Endothelial cell of umbilical vein (primary cell): ENCODE measurements at regions not wholly inside any gene's neighbourhood (a gene's known extent, or its start where the extent isn't known, plus 50 kb on each side); places are given as distances from the start of the nearest gene placed in this dataset.

ENCODE experiments used
- BruUV-seq: library from RNA; stranded (reverse); fragments of 400-500 nt; replicated peaks from 2 replicates; lab custom pipeline; 2021; lab: Mats Ljungman, UMichigan
- CTCF ChIA-PET: fragments of 300-600, 350-600 bp; sonication (Branson Sonifier 250); formaldehyde crosslinking; loops from one replicate; lab custom pipeline; 2021; ENCODE audit warnings: antibody characterized with exemption, inconsistent platforms; lab: Charles Lee
- POLR2A ChIA-PET: fragments of 300-600, 350-600 bp; sonication (Branson Sonifier 250); formaldehyde crosslinking; loops from one replicate; lab custom pipeline; 2021; ENCODE audit warnings: antibody characterized with exemption, inconsistent platforms; lab: Charles Lee
- DNase-seq: peaks from one replicate; pipeline ENCODE4 v3.0.0-alpha.2; 2011; ENCODE audit warnings: low read depth, low spot score
- FAIRE-seq: peaks from 2 replicates; lab custom pipeline; 2011; peaks lifted over from hg19 to GRCh38; lab: Jason Lieb, UNC
- H2AFZ ChIP-seq: 2 replicates; pipeline ENCODE4 v1.6.0; 2012; ENCODE audit warnings: low read depth, low read length, control low read depth, inconsistent platforms
- H3K27ac ChIP-seq: 2 replicates; pipeline ENCODE4 v1.5.1; 2011; ENCODE audit warnings: low read depth, mild to moderate bottlenecking, control low read depth, low read length, moderate library complexity; ENCODE audit not compliant: insufficient read depth
- H3K27me3 ChIP-seq, 2 experiments: 2 replicates each; pipeline versions ENCODE4 v1.6.0 to v1.6.1; 2011; ENCODE audit warnings: low read length in 2 of 2, mixed read lengths in 1 of 2; ENCODE audit not compliant: control insufficient read depth in 2 of 2, insufficient read depth in 2 of 2
- H3K36me3 ChIP-seq, 2 experiments: 2 replicates in 1 of 2; 3 replicates in 1 of 2; pipeline ENCODE4 v1.5.1; 2011; ENCODE audit warnings: low read length in 2 of 2, mild to moderate bottlenecking in 1 of 2, moderate library complexity in 1 of 2; ENCODE audit not compliant: control insufficient read depth in 2 of 2, insufficient read depth in 2 of 2; ENCODE audit errors: extremely low read depth in 1 of 2
- H3K4me1 ChIP-seq: 3 replicates; pipeline ENCODE4 v1.5.1; 2011; ENCODE audit warnings: mild to moderate bottlenecking, low read length; ENCODE audit not compliant: control insufficient read depth, insufficient read depth; ENCODE audit errors: extremely low read depth
- H3K4me2 ChIP-seq: 2 replicates; pipeline ENCODE4 v1.6.1; 2011; ENCODE audit warnings: low read length, control low read depth, mixed read lengths; ENCODE audit not compliant: insufficient read depth
- H3K4me3 ChIP-seq, 3 experiments: fragments of 200-600 bp in 1 of 3; sonication (generic), shearing (Covaris generic) in 1 of 3; replicated peaks in 1 of 3; 2 replicates each; pipeline ENCODE4 v1.5.1; 2011 to 2016; ENCODE audit warnings: control low read depth in 3 of 3, low read length in 3 of 3, mild to moderate bottlenecking in 2 of 3, inconsistent platforms in 1 of 3, low read depth in 1 of 3, moderate library complexity in 1 of 3; ENCODE audit not compliant: insufficient read depth in 1 of 3
- H3K79me2 ChIP-seq: 2 replicates; pipeline ENCODE4 v1.6.0; 2012; ENCODE audit warnings: low read length, inconsistent platforms; ENCODE audit not compliant: control insufficient read depth, insufficient read depth
- H3K9ac ChIP-seq: replicated peaks from 2 replicates; pipeline ENCODE3; 2011; ENCODE audit warnings: low read length, control low read depth; ENCODE audit not compliant: insufficient read depth; ENCODE audit errors: extremely low read depth
- H3K9me1 ChIP-seq: replicated peaks from 3 replicates; pipeline ENCODE4 v1.6.0; 2011; ENCODE audit warnings: mild to moderate bottlenecking, low read length; ENCODE audit not compliant: control insufficient read depth, insufficient read depth; ENCODE audit errors: extremely low read depth
- H3K9me3 ChIP-seq: replicated peaks from 2 replicates; pipeline ENCODE4 v1.5.1; 2012; ENCODE audit warnings: low read length, inconsistent platforms; ENCODE audit not compliant: control insufficient read depth, insufficient read depth
- H4K20me1 ChIP-seq: replicated peaks from 2 replicates; pipeline ENCODE3; 2011; ENCODE audit warnings: mild to moderate bottlenecking, low read length; ENCODE audit not compliant: control insufficient read depth, insufficient read depth; ENCODE audit errors: extremely low read depth
- CTCF ChIP-seq, 2 donors: IDR thresholded peaks; 1 replicate in 1 of 2; 2 replicates in 1 of 2; pipeline ENCODE4 v1.5.1; 2011; ENCODE audit warnings: low read length in 2 of 2, mild to moderate bottlenecking in 2 of 2, moderate library complexity in 2 of 2, control low read depth in 1 of 2, inconsistent platforms in 1 of 2, low read depth in 1 of 2; ENCODE audit not compliant: insufficient read depth in 1 of 2; ENCODE audit errors: extremely low read depth in 1 of 2
- EZH2 ChIP-seq: IDR thresholded peaks from 2 replicates; pipeline ENCODE4 v1.6.1; 2012; ENCODE audit warnings: borderline replicate concordance, low read depth, mild to moderate bottlenecking, moderate library complexity, low read length, inconsistent platforms; ENCODE audit not compliant: severe bottlenecking
- FOS ChIP-seq: IDR thresholded peaks from 2 replicates; pipeline ENCODE4 v1.6.1; 2011; ENCODE audit warnings: mild to moderate bottlenecking, low read length, moderate library complexity, borderline replicate concordance; ENCODE audit not compliant: insufficient read depth
- GATA2 ChIP-seq: IDR thresholded peaks from 2 replicates; pipeline ENCODE4 v1.7.0; 2011; ENCODE audit warnings: low read depth, mild to moderate bottlenecking, moderate library complexity, mixed read lengths, low read length; ENCODE audit not compliant: insufficient read length, insufficient read depth
- JUN ChIP-seq: IDR thresholded peaks from 2 replicates; pipeline ENCODE4 v1.6.1; 2011; ENCODE audit warnings: borderline replicate concordance, low read depth; ENCODE audit not compliant: insufficient read length, insufficient read depth
- MYC ChIP-seq: IDR thresholded peaks from one replicate; pipeline ENCODE4 v1.6.1; 2011; ENCODE audit warnings: mild to moderate bottlenecking, low read depth, low read length
- POLR2A ChIP-seq: IDR thresholded peaks from 2 replicates; pipeline ENCODE4 v1.6.1; 2012; ENCODE audit warnings: low read depth, mild to moderate bottlenecking, control low read depth, low read length
- POLR2AphosphoS5 ChIP-seq: IDR thresholded peaks from 2 replicates; pipeline ENCODE4 v1.6.1; 2012; ENCODE audit warnings: low read depth, mild to moderate bottlenecking, control low read depth, low read length, moderate library complexity; ENCODE audit not compliant: insufficient read depth
- dilution Hi-C: fragments of 300-500 bp; cut with MboI; formaldehyde crosslinking; loops from one replicate; pipeline ENCODE4 v1.15.0; 2019; ENCODE audit warnings: low sequenced_read_pairs; ENCODE audit not compliant: extremely low pct_ligation_motif_present
- intact Hi-C: fragments of 100-400 bp; cut with micrococcal nuclease; formaldehyde crosslinking; loops from one replicate; pipeline ENCODE4 v1.10.0; 2022
- TF ChIP-seq, protein P1 (sequence below): IDR thresholded peaks from 2 replicates; pipeline ENCODE4 v1.6.1; 2011; ENCODE audit not compliant: insufficient read depth, insufficient read length

DNA sequence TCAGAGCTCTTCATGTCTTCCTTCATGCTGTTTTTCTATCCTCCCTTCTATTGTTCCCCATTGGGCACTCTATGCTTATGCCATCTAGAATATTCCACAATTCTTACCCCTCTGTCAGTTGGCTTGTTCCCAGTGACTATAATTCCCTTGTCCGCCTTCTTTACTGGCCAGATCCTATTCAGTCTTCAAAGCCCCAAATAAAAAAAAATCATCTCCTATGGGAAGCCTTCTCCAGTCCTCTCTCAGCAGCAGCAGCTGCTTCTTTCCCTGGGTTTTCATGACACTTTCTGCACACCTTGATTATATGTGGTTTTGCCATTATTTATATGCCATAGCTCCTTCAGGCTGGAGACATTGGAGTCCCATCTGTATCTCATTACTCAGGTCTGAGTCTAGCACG, 54.6 kb upstream of the TNFAIP8 start:
- Histone ChIP-seq H3K36me3 (no peaks in the 10 kb centered on the region), H2AFZ (no peak overlapping the region), H3K9ac (no peak overlapping the region), H4K20me1 (no peaks in the 10 kb centered on the region), H3K79me2 (no peaks in the 10 kb centered on the region), H3K27ac (no peak overlapping the region), H3K9me3 (no peaks in the 10 kb centered on the region), H3K4me1 (peaks cover 35% of the 10 kb centered on the region), H3K27me3 (no peaks in the 10 kb centered on the region), H3K9me1 (no peaks in the 10 kb centered on the region), H3K4me3 (no peak overlapping the region), H3K4me2 (no peak overlapping the region)
- BruUV-seq: no TSS peak
- ChIA-PET CTCF (interaction anchor here (1.3 kb wide), 1 partner anchor 34 kb away, joined by 3 read pairs; no protein-coding TSS in a partner anchor), POLR2A (no interaction called here)
- no peak for FAIRE-seq
- no peak for TF ChIP-seq FOS
- TF ChIP-seq, protein P1, sequence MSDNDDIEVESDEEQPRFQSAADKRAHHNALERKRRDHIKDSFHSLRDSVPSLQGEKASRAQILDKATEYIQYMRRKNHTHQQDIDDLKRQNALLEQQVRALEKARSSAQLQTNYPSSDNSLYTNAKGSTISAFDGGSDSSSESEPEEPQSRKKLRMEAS: no peak
- no peak for TF ChIP-seq GATA2
- no peak for TF ChIP-seq POLR2A
- TF ChIP-seq EZH2: no peak
- no peak for TF ChIP-seq CTCF (IDR thresholded peaks at IDR 0.05; ENCODE audit: extremely low read depth in 1 of 2, insufficient read depth in 1 of 2, low read depth in 1 of 2, low read length in 2 of 2)
- no peak for TF ChIP-seq MYC
- TF ChIP-seq JUN: no peak
- no peak for TF ChIP-seq POLR2AphosphoS5
- dilution Hi-C loops (no loop called here), intact Hi-C loops (no loop called here)
- DNase-seq: no peak
